ENCODE measurements at regions not wholly inside any gene's neighbourhood (a gene's known extent, or its start where the extent isn't known, plus 50 kb on each side); places are given as distances from the start of the nearest gene placed in this dataset.

DNA sequence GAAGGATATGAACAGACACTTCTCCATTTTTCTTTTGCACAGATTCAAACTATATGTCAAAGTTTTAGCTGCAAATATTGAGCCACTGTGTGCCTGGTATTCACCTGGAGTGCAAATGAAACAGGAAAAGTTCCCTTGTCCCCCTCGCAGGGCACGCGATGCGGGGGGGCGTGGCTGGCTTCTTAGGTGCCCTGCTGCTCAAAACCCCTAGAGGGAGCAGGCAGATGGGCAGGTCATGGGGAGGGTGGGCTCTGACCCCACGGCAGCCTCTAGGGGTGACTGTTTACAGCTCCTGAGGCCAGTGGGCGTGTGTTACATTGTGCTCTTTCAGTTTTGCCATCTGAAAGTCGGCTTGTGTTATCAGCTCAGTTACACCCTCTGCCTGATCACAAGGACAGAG, 931.2 kb upstream of the B3GALT2 start:
- H3K4me2 ChIP-seq (ENCODE audit: control insufficient read depth, insufficient read depth): no peak overlapping the region
- TF ChIP-seq CREM (IDR thresholded peaks at IDR 0.05; ENCODE audit: low read depth): no peak
- peak in 1 of 3 experiments; percentile 8; a peak in 1 of 6 replicates for TF ChIP-seq CTCF (IDR thresholded peaks at IDR 0.05 in 2 of 3, conservative IDR thresholded peaks at IDR 0.05 in 1 of 3; ENCODE audit: control insufficient read depth in 2 of 3, extremely low read depth in 1 of 3, insufficient read depth in 1 of 3, low read depth in 3 of 3, low read length in 3 of 3)
- no peaks in the 10 kb centered on the region for H4K20me1 ChIP-seq (ENCODE audit: control insufficient read depth, insufficient read depth)
- intact Hi-C loops (cut with micrococcal nuclease; ENCODE audit: unreplicated experiment) (no loop called here), in situ Hi-C loops (cut with MboI) (no loop called here)
- H3K27ac ChIP-seq (ENCODE audit: control insufficient read depth, insufficient read depth): no peak overlapping the region
- BruUV-seq (replicated peaks): no TSS peak
- no peaks in the 10 kb centered on the region for H3K9me3 ChIP-seq (replicated peaks; ENCODE audit: control insufficient read depth, insufficient read depth, low read length)
- ATAC-seq (peak; percentile 68), FAIRE-seq (no peak), DNase-seq (ENCODE audit: low read depth, low spot score) (no peak)
- H3K27me3 ChIP-seq (replicated peaks in 1 of 2; ENCODE audit: control insufficient read depth in 2 of 2, insufficient read depth in 2 of 2, low read length in 1 of 2): no peaks in the 10 kb centered on the region
- H3K4me3 ChIP-seq: no peak overlapping the region
- H3K79me2 ChIP-seq (ENCODE audit: control insufficient read depth, insufficient read depth, low read length): no peaks in the 10 kb centered on the region
- no peak overlapping the region for H3K9ac ChIP-seq (ENCODE audit: control insufficient read depth, insufficient read depth, low read length)
- RAD21 ChIA-PET (ENCODE audit: unreplicated experiment): no interaction called here
- 48% methylated on average over 8 of the region's 8 CpGs for WGBS (ENCODE audit: insufficient coverage, insufficient replicate concordance, low lambda C conversion rate, missing lambda C conversion rate)
- H3K4me1 ChIP-seq (ENCODE audit: control insufficient read depth, insufficient read depth, low read length): no peaks in the 10 kb centered on the region
- H3K36me3 ChIP-seq (ENCODE audit: control insufficient read depth in 2 of 2, insufficient read depth in 2 of 2, low read length in 1 of 2): no peaks in the 10 kb centered on the region
- POLR2A ChIA-PET: no interaction called here
- H2AFZ ChIP-seq (ENCODE audit: control insufficient read depth, low read depth, low read length): no peak overlapping the region
- SMC1A ChIA-PET (ENCODE audit: uncharacterized antibody, unreplicated experiment): no interaction called here
- CTCF ChIA-PET: no interaction called here

- no peaks in the 10 kb centered on the region for H3K79me2 ChIP-seq (ENCODE audit: control insufficient read depth, insufficient read depth, low read length)
- no peak overlapping the region for H3K4me3 ChIP-seq
- no peaks in the 10 kb centered on the region for H3K36me3 ChIP-seq (ENCODE audit: control insufficient read depth in 2 of 2, insufficient read depth in 2 of 2, low read length in 1 of 2)
- TF ChIP-seq ETV6 (conservative IDR thresholded peaks at IDR 0.05 in 1 of 2, IDR thresholded peaks at IDR 0.05 in 1 of 2; ENCODE audit: borderline replicate concordance in 1 of 2, low read depth in 1 of 2): no peak
- TF ChIP-seq, protein P1, sequence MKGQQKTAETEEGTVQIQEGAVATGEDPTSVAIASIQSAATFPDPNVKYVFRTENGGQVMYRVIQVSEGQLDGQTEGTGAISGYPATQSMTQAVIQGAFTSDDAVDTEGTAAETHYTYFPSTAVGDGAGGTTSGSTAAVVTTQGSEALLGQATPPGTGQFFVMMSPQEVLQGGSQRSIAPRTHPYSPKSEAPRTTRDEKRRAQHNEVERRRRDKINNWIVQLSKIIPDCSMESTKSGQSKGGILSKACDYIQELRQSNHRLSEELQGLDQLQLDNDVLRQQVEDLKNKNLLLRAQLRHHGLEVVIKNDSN (IDR thresholded peaks at IDR 0.05; ENCODE audit: borderline replicate concordance, extremely low read length, insufficient read depth, low read depth, low read length): no peak
- TF ChIP-seq KDM1A (IDR thresholded peaks at IDR 0.05; ENCODE audit: borderline replicate concordance): no peak
- no peak for TF ChIP-seq TARDBP (IDR thresholded peaks at IDR 0.05; ENCODE audit: borderline replicate concordance)
- WGBS (ENCODE audit: insufficient coverage, insufficient replicate concordance, low lambda C conversion rate, missing lambda C conversion rate): 31% methylated on average over 3 of the region's 3 CpGs
- in situ Hi-C loops (cut with MboI) (no loop called here), intact Hi-C loops (cut with micrococcal nuclease; ENCODE audit: unreplicated experiment) (no loop called here)
- no peaks in the 10 kb centered on the region for H3K9me3 ChIP-seq (replicated peaks; ENCODE audit: control insufficient read depth, insufficient read depth, low read length)
- BruUV-seq (replicated peaks): no TSS peak
- H3K9ac ChIP-seq (ENCODE audit: control insufficient read depth, insufficient read depth, low read length): no peak overlapping the region
- no peaks in the 10 kb centered on the region for H4K20me1 ChIP-seq (ENCODE audit: control insufficient read depth, insufficient read depth)
- ChIA-PET POLR2A (no interaction called here), SMC1A (ENCODE audit: uncharacterized antibody, unreplicated experiment) (interaction anchor here (1.2 to 2.8 kb wide), 2 partner anchors 9 to 17 kb away, joined by 3 to 10 read pairs; no protein-coding TSS in a partner anchor), CTCF (no interaction called here), RAD21 (ENCODE audit: unreplicated experiment) (no interaction called here)
- no peak for ATAC-seq
- no peak overlapping the region for H2AFZ ChIP-seq (ENCODE audit: control insufficient read depth, low read depth, low read length)
- H3K4me2 ChIP-seq (ENCODE audit: control insufficient read depth, insufficient read depth): no peak overlapping the region
- H3K4me1 ChIP-seq (ENCODE audit: control insufficient read depth, insufficient read depth, low read length): no peaks in the 10 kb centered on the region
- no peak overlapping the region for H3K27ac ChIP-seq (ENCODE audit: control insufficient read depth, insufficient read depth)
- FAIRE-seq: no peak
- DNase-seq (ENCODE audit: low read depth, low spot score): no peak
- H3K27me3 ChIP-seq (replicated peaks in 1 of 2; ENCODE audit: control insufficient read depth in 2 of 2, insufficient read depth in 2 of 2, low read length in 1 of 2): no peaks in the 10 kb centered on the region
Measured at GRCh38 chr1:194114288-194114687, 927.9 kb upstream of the B3GALT2 start.
